Right cardiac atrium (tissue), 5 donors: ENCODE measurements at regions not wholly inside any gene's neighbourhood (a gene's known extent, or its start where the extent isn't known, plus 50 kb on each side); places are given as distances from the start of the nearest gene placed in this dataset.

Experiments
- ATAC-seq, 2 donors: fragments of 200-7000 bp; cut with Tn5 transposase; one replicate each; pipeline versions ENCODE4 v1.8.0 to v1.9.1; 2020; ENCODE audit warnings: moderate library complexity in 2 of 2, mild to moderate bottlenecking in 1 of 2
- DNase-seq, 3 donors: peaks; one replicate each; pipeline ENCODE4 v3.0.0-alpha.2; 2020
- H3K27ac ChIP-seq: one replicate; pipeline ENCODE4 v1.5.1; 2013; ENCODE audit warnings: mild to moderate bottlenecking, low read length, control low read depth, moderate library complexity
- H3K27me3 ChIP-seq: one replicate; pipeline ENCODE4 v1.6.1; 2013; ENCODE audit not compliant: control insufficient read depth, insufficient read depth
- H3K4me1 ChIP-seq: one replicate; pipeline ENCODE4 v1.6.1; 2013; ENCODE audit warnings: low read length; ENCODE audit not compliant: control insufficient read depth, insufficient read depth
- H3K4me3 ChIP-seq: one replicate; pipeline ENCODE4 v1.5.1; 2013; ENCODE audit warnings: low read length, control low read depth
- H3K9me3 ChIP-seq: one replicate; pipeline ENCODE4 v1.6.1; 2013; ENCODE audit warnings: low read length; ENCODE audit not compliant: control insufficient read depth
- WGBS: extraction: QIAGEN DNeasy Blood & Tissue Kit; methylation state at CpG from one replicate; pipeline ENCODE4 v1.1.7; 2013; 5-methylcytosine and 5-hydroxymethylcytosine counted together
- intact Hi-C, 4 donors: fragments of 100-400 bp; cut with DNase I; formaldehyde crosslinking; loops; one replicate each; pipeline versions ENCODE4 v1.11.0 to v1.14.0; 2022 to 2023
- donor health status: healthy with polysubstance abuse.
- donor health status: DM: no; HTN: yes; CAD: no.
- donor health status: DM: no; HTN: no; CAD: no.
- donor health status: DM: no; HTN: yes; CAD: no; lungs with severe emphysema.
- donor health status: DM: yes; HTN: yes; CAD: no.

DNA sequence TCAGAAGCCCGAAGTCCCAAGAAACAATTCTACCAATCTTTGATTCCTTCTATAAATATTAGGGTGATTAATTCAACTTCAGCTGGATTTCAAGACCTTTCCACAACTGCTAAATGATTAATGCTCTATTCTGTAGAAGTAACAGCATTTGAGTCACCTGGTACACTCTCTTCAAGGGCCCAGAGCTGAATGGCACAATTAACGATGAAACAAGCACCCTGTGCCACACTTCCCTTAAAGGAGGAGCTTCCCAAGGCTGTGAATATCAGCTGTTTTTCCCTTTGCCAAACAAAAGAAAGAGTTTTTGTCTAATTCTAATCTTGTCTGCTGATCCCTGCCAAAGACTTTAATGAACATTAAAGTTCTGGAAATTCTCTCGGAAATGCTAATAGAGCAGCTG, 56.0 kb downstream of the BOD1L2 start:
- no peaks in the 10 kb centered on the region for H3K9me3 ChIP-seq
- intact Hi-C loops = no loop called here
- WGBS = 64% methylated on average over 3 of the region's 3 CpGs
- DNase-seq (no peak), ATAC-seq (no peak)
- H3K27ac ChIP-seq = no peak overlapping the region
- H3K4me1 ChIP-seq = no peaks in the 10 kb centered on the region
- no peak overlapping the region for H3K4me3 ChIP-seq
- no peaks in the 10 kb centered on the region for H3K27me3 ChIP-seq

DNA sequence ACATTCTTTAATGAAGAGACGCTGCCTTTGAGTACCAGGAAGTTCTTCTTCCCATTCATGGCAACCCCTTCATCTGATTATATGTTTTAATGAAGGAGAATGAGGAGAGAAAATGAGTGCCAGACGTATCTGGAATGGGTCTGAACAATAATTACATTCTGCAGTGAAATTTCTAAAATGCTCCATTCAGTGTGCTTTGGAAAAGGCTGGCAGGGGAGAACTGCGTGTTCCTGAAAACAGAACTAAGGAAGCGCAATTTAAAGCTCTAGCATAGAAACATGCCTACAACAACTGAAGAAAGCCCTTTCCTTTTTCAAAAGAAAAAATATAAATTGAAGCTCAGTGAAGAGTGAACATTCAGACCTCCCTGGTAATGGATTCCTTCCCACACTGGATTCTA, 58.8 kb downstream of the BOD1L2 start:
- WGBS = 76% methylated on average over 4 of the region's 4 CpGs
- DNase-seq (no peak), ATAC-seq (no peak)
- no peaks in the 10 kb centered on the region for H3K4me1 ChIP-seq
- intact Hi-C loops = no loop called here
- no peaks in the 10 kb centered on the region for H3K9me3 ChIP-seq
- H3K27me3 ChIP-seq = no peaks in the 10 kb centered on the region
- H3K4me3 ChIP-seq = no peak overlapping the region
- H3K27ac ChIP-seq = no peak overlapping the region

DNA sequence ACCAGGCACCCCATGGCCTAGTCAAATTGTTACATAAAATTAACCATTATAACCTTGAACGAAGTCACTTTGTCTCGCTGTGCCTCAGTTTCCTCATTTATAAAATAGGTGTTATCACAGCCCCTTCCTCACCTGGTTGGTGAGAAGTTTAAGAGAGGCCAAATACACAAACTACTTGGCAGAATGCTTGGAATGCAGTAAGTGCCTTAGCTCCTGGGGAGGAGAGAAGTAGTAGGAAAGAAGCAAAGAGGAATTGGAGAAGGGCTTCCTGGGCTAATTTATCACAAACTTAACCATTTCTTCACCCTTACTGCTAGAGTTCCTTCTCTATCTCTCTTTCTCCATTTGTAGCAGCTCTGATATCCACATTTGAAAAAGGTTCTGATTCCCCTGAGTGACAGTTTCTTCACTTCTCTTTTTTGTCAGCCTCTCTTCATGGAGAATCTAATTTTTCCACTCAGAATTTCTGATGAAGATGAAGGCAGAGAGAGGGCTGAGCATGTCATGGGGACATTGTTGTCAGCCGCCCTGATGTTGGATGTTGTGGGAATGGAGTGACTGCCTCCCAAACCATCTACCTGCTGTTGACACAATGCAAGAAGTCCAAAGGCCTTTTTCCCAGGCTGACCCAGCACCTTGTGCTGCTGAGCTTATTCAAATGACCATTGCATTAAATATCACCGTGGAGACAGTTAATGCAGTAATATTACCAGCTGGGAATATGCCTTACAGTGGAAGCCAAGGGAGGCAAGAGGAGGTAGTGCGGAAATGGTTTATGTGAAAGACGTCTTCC, 60.4 kb downstream of the BOD1L2 start:
- 66% methylated on average over 6 of the region's 6 CpGs for WGBS
- Histone ChIP-seq H3K27me3 (no peaks in the 10 kb centered on the region), H3K4me3 (no peak overlapping the region), H3K27ac (no peak overlapping the region), H3K4me1 (no peaks in the 10 kb centered on the region), H3K9me3 (no peaks in the 10 kb centered on the region)
- DNase-seq (no peak), ATAC-seq (no peak)
- intact Hi-C loops = no loop called here

DNA sequence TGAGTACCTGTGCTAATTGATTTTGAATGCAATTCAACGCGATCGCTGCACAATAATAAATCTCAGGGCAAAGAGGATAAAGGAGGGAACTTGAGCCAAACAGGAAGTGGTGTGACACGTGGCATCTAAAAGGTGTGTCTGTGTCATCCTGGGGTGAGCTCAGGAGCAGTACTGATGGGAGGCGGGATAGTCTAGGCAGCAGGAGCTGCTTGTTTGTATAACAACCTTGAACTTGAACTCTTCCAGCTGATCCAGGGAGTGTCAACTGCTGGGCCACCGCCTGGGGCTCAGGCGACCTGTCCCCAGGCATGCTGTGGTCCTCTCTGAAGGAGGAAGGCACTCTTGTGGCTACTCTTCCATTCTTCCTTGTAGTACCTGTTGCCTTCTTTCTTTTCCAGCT, 61.2 kb downstream of the BOD1L2 start:
- Histone ChIP-seq H3K9me3 (no peaks in the 10 kb centered on the region), H3K27ac (no peak overlapping the region), H3K4me1 (no peaks in the 10 kb centered on the region), H3K27me3 (peaks cover 2% of the 10 kb centered on the region), H3K4me3 (no peak overlapping the region)
- intact Hi-C loops = no loop called here
- DNase-seq (no peak), ATAC-seq (no peak)
- 67% methylated on average over 7 of the region's 7 CpGs for WGBS

DNA sequence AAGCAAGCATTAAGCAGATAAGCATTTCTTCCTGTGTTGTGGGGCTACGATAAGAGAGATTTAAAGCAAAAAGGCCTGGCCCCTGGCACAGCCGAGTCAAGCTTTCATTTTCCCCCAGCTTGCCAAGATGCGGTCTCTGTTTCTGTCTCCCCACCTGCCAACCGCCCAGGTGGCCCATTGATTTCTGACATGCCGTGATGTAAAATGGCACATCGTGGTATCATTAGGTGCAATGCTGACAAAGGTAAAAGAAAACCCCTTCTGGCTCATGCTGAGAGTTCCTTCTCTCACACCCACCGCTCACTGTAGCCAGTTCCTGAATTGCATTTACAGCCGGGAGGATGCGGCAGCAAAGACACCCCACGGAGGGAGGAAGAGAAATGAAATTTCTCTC, 62.8 kb downstream of the BOD1L2 start:
- no peak overlapping the region for H3K4me3 ChIP-seq
- 16% methylated on average over 10 of the region's 10 CpGs for WGBS

DNA sequence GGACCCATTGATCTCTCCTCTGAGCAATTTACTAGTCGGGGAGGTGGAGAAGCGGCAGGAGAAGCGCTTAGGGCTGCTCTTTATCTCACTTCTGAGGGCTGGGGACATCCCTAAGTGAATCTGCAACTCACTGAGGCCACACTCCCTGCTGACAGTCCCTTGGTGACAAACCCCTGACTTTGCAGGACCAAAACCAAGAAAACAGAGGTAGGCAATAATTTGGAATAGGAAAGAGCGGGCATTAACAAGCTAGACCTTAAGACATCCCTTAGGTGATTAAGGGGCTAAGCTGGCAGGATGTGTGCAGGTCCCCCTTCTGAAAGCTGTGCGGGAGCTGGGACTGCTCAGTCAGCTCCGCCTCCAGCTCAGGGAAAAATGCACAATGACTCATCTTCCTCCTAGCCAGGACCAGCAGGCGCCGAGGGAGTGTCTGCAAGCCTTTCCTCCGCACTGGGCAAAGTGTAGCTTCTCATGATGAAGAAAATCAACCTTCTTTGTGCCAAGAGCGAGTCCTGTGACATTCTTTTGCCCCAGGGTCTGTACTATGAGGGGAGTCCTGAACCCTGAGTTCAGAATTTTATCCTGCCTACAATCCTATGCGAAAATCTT, 63.3 kb downstream of the BOD1L2 start:
- Histone ChIP-seq H3K9me3 (no peaks in the 10 kb centered on the region), H3K4me3 (no peak overlapping the region), H3K4me1 (no peaks in the 10 kb centered on the region), H3K27ac (no peak overlapping the region), H3K27me3 (peaks cover 3% of the 10 kb centered on the region)
- intact Hi-C loops = no loop called here
- ATAC-seq (peak; percentile 88 to 97), DNase-seq (peak in 2 of 3 donors; percentile 51 to 58)
- 12% methylated on average over 11 of the region's 11 CpGs for WGBS

More for the DNA sequence above, 62.8 kb downstream of the BOD1L2 start:
- Histone ChIP-seq H3K4me1 (no peaks in the 10 kb centered on the region), H3K27me3 (peaks cover 3% of the 10 kb centered on the region), H3K9me3 (no peaks in the 10 kb centered on the region), H3K27ac (no peak overlapping the region)
- ATAC-seq (no peak), DNase-seq (no peak)
- intact Hi-C loops = no loop called here

DNA sequence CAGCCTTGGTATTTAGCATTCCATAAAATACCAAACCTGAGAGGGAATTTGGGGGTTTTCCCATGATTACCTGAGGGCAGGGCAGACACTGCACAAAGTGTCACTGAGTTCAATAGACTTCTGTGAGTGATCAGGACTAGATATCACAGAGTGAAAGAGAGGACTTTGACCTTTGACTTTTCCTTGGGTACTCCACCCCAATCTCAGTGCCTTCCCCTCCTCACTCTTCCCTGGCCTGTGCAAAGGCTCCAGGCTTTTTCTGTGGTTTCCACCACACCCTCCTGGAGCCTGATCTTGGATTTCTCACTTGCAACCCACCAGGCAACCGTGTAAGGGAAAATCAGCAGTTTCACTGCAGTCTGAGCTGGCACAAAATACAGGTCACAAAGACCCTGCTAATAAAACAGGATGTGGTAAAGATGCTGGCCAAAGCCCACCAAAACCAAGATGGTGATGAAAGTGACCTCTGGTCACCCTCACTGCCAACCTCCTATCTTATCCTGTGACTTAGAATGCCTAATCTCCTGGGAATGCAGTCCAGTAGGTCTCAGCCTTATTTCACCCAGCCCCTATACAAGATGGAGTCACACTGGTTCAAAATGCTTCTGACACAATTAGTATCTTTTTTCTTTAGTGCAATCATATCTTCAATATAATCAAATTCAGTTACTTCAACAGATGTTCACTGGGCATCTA, 64.0 kb downstream of the BOD1L2 start:
- H3K9me3 ChIP-seq = no peaks in the 10 kb centered on the region
- 65% methylated on average over 1 of the region's 1 CpG for WGBS
- intact Hi-C loops = no loop called here
- H3K4me1 ChIP-seq = no peaks in the 10 kb centered on the region
- no peak for DNase-seq
- peak in 1 of 2 donors; percentile 11 for ATAC-seq
- H3K27ac ChIP-seq = no peak overlapping the region
- peaks cover 3% of the 10 kb centered on the region for H3K27me3 ChIP-seq
- no peak overlapping the region for H3K4me3 ChIP-seq

DNA sequence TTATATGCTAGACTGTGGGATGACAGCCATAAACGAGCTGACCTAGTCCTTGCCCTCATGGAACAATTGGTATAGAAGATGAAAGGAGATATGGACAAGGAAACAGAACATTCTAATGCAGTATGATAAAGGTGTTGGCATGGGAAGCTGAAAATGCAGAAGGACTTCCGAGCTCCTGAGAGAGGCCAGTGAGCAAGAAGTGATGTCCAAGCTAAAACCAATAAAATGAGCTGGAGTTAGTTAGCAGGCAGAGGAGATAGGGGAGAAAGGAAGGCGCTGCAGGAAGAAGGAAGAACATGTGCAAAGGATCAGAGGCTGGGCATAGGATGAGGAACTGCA, 64.5 kb downstream of the BOD1L2 start:
- H3K27ac ChIP-seq = no peak overlapping the region
- H3K4me3 ChIP-seq = no peak overlapping the region
- WGBS = 73% methylated on average over 3 of the region's 3 CpGs
- H3K4me1 ChIP-seq = no peaks in the 10 kb centered on the region
- DNase-seq = no peak
- no peak for ATAC-seq
- H3K27me3 ChIP-seq = peaks cover 3% of the 10 kb centered on the region
- intact Hi-C loops = no loop called here
- no peaks in the 10 kb centered on the region for H3K9me3 ChIP-seq

DNA sequence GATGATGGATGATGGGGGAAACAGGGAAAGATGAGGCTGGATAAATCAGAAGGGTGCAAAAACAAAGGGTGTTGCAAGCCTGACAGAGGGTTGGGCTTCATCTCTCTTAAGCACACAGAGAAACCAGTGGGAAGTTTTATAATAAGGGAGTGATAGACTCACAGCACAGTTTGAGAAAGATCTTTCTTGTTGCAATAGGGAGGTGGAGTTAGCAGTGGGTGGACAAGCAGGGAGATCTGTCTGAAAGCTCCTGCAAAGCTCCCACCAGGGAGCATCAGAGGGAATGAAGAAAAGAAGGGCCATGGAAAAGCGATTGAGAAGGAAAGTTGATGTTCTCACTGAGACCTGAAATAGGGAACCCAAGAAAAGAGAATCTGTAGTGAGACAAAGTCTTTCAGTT, 64.9 kb downstream of the BOD1L2 start:
- Histone ChIP-seq H3K27ac (no peak overlapping the region), H3K9me3 (no peaks in the 10 kb centered on the region), H3K4me3 (no peak overlapping the region), H3K27me3 (peaks cover 3% of the 10 kb centered on the region), H3K4me1 (no peaks in the 10 kb centered on the region)
- intact Hi-C loops = no loop called here
- DNase-seq (no peak), ATAC-seq (no peak)
- WGBS = 72% methylated on average over 1 of the region's 1 CpG

DNA sequence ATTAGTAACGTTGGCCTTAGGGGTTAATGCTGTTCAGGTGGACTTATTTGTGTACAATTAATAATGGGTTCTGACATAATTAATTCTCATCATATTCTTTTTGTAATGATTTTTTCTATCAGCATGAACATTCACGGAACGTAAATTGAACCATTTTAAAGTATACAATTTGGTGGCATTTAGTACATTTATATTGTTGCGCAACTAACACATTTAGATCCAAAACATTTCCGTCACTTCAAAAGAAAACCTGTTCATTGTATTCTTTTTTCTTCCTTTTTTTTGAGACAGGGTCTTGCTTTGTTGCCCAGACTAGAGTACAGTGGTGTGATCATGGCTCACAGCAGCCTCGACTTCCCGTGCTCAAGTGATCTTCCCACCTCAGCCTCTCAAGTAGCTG, 65.8 kb downstream of the BOD1L2 start:
- ATAC-seq (no peak), DNase-seq (no peak)
- Histone ChIP-seq H3K4me1 (no peaks in the 10 kb centered on the region), H3K27ac (no peak overlapping the region), H3K4me3 (no peak overlapping the region), H3K9me3 (no peaks in the 10 kb centered on the region), H3K27me3 (peaks cover 3% of the 10 kb centered on the region)
- intact Hi-C loops = no loop called here
- WGBS = 95% methylated on average over 7 of the region's 7 CpGs

DNA sequence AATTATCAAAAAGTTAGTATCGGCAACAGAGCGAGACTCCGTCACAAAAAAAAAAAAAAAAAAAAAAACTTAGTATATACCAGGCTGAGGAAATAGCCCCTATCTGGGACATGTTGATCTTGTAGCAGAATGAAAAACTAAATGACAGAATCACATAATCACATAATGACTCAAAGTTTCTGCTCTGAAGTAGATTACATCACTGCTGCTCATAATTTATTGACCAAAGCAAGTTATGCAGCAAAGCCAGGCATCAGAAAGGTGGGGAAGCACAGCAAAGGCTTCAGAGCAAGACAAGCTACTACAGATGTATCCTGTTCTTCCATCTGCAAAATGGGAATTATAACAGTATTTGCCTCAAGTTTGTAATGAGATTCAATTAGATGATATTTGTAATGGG, 68.1 kb downstream of the BOD1L2 start:
- Histone ChIP-seq H3K4me3 (no peak overlapping the region), H3K27me3 (peaks cover 3% of the 10 kb centered on the region), H3K27ac (no peak overlapping the region), H3K4me1 (no peaks in the 10 kb centered on the region), H3K9me3 (no peaks in the 10 kb centered on the region)
- DNase-seq (no peak), ATAC-seq (no peak)
- intact Hi-C loops = no loop called here
- WGBS = 99% methylated on average over 3 of the region's 3 CpGs
